ENCODE measurements at regions not wholly inside any gene's neighbourhood (a gene's known extent, or its start where the extent isn't known, plus 50 kb on each side); places are given as distances from the start of the nearest gene placed in this dataset.

- TF ChIP-seq CTCF (conservative IDR thresholded peaks at IDR 0.05; ENCODE audit: low read length) (no peak), EZH2phosphoT487 (IDR thresholded peaks at IDR 0.05; ENCODE audit: borderline replicate concordance) (no peak)
These were observed 400.2 kb downstream of the MCTP2 start for GRCh38 chr15:94631608-94632007.
